Aorta (tissue), 5 donors: ENCODE measurements at regions not wholly inside any gene's neighbourhood (a gene's known extent, or its start where the extent isn't known, plus 50 kb on each side); places are given as distances from the start of the nearest gene placed in this dataset.

Experiments
- ATAC-seq: fragments of 200-7000 bp; cut with Tn5 transposase; one replicate; pipeline ENCODE4 v1.9.1; 2022; ENCODE audit warnings: moderate library complexity; ENCODE audit not compliant: low FRiP score
- DNase-seq, 2 donors: peaks; one replicate each; pipeline ENCODE4 v3.0.0-alpha.2; 2020
- H3K27ac ChIP-seq, 2 donors: one replicate each; pipeline ENCODE4 v1.5.1; 2013; ENCODE audit warnings: low read length in 2 of 2, mild to moderate bottlenecking in 2 of 2, moderate library complexity in 2 of 2, control low read depth in 1 of 2, inconsistent platforms in 1 of 2, low read depth in 1 of 2
- H3K27me3 ChIP-seq, 2 donors: one replicate each; pipeline ENCODE4 v1.6.1; 2013; ENCODE audit warnings: control low read depth in 1 of 2, low read length in 1 of 2, mild to moderate bottlenecking in 1 of 2, moderate library complexity in 1 of 2; ENCODE audit not compliant: insufficient read depth in 2 of 2, control insufficient read depth in 1 of 2
- H3K36me3 ChIP-seq, 2 donors: one replicate each; pipeline ENCODE4 v1.6.1; 2013; ENCODE audit warnings: control low read depth in 1 of 2, low read length in 1 of 2, mild to moderate bottlenecking in 1 of 2; ENCODE audit not compliant: insufficient read depth in 2 of 2, control insufficient read depth in 1 of 2
- H3K4me1 ChIP-seq, 2 donors: one replicate each; pipeline ENCODE4 v1.6.1; 2013; ENCODE audit warnings: low read length in 2 of 2, control low read depth in 1 of 2, mild to moderate bottlenecking in 1 of 2, moderate library complexity in 1 of 2; ENCODE audit not compliant: insufficient read depth in 2 of 2, control insufficient read depth in 1 of 2
- H3K4me3 ChIP-seq, 2 donors: one replicate each; pipeline ENCODE4 v1.5.1; 2013; ENCODE audit warnings: low read length in 2 of 2, control low read depth in 1 of 2, mild to moderate bottlenecking in 1 of 2
- H3K9me3 ChIP-seq: one replicate; pipeline ENCODE4 v1.6.1; 2013; ENCODE audit warnings: mild to moderate bottlenecking, low read length; ENCODE audit not compliant: control insufficient read depth
- WGBS, 2 donors: extraction: QIAGEN DNeasy Blood & Tissue Kit; methylation state at CpG; one replicate each; pipeline ENCODE4 v1.1.7; 2013; 5-methylcytosine and 5-hydroxymethylcytosine counted together
- intact Hi-C, 2 donors: fragments of 100-400 bp; cut with DNase I; formaldehyde crosslinking; loops; one replicate each; pipeline versions ENCODE4 v1.14.2 to v1.15.0; 2022
- donor health status: healthy with polysubstance abuse.
- donor health status: Bipolar disorder and iron deficiency.
- donor health status: DM: no; HTN: no; CAD: no.
- donor health status: DM: no; HTN: no; CAD: no.
- donor health status: DM: yes; HTN: yes; CAD: no.

DNA sequence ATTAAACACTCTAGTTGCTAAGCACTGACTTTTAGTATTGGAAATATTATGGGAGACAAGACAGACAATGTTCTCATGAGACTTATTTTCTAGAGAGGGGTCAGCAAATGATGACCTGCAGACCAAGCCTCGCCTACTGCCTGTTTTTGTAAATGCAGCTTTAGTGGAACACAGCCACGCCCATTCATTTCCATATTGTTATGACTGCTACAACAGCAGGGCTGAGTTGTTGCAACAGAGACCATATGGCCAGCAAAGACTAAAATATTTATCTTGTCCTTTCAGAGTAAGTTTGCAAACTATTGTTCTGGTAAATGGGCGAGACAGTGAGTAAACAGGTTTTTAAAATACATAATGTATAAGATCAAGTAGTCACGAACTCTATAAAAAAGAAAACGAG, 570.2 kb downstream of the NTRK3 start:
- ATAC-seq, result no peak
- no peak overlapping the region for H3K27ac ChIP-seq
- WGBS, 2 donors, result 81 to 82% methylated on average over 5 of the region's 5 CpGs

DNA sequence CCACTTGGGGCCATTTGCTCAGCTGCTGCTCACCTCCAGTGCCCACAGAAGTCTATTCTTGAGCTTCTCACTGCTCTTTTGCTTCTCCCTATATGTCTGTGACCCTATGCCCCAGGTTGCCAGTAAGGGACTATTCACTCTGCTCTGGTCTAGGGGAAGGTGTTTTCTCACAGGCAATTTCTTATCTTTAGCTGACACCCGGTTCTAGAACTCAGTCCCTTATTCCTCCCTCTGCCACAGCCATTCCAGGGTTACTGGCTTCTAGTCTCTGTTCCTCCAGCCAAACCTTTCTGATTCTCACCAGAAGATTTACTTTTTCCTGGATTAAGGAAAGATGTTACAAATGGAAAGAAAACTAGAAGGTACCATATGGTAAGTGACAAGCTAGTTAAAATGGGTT, 574.0 kb downstream of the NTRK3 start:
- Histone ChIP-seq H3K9me3 (no peaks in the 10 kb centered on the region), H3K27ac (no peak overlapping the region), H3K36me3 (no peaks in the 10 kb centered on the region), H3K4me1 (peaks cover 0 to 7% of the 10 kb centered on the region in 2 donors), H3K27me3 (no peaks in the 10 kb centered on the region), H3K4me3 (no peak overlapping the region)
- ATAC-seq, result no peak
- 88 to 96% methylated on average over 1 of the region's 1 CpG for WGBS, 2 donors
- DNase-seq, result no peak
- intact Hi-C loops, result no loop called here

More for the DNA sequence above, 570.2 kb downstream of the NTRK3 start:
- DNase-seq, result no peak
- Histone ChIP-seq H3K36me3 (no peaks in the 10 kb centered on the region), H3K27me3 (no peaks in the 10 kb centered on the region), H3K4me1 (peaks cover 0 to 7% of the 10 kb centered on the region in 2 donors), H3K9me3 (no peaks in the 10 kb centered on the region), H3K4me3 (no peak overlapping the region)
- intact Hi-C loops, result no loop called here

DNA sequence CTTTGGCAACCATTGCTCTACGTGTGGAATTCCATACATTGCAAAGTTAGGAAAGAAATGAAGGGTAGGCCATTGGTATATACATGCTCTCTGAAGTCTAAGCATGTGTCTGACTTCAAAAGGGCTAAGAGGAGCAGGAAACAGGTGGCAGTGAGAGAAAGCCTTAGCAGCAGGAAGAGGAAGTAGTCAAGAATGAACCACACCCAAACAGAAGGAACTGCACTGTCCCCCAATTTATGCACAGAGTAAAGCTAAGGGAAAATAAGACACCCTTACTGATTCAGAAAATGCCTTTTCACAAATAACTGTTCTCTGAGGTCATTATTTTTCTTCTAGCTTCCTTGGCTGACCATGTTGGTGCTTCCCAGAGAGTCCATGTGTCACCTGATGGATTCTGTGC, 575.4 kb downstream of the NTRK3 start:
- no peak for ATAC-seq
- Histone ChIP-seq H3K9me3 (peaks cover 2% of the 10 kb centered on the region), H3K27me3 (no peaks in the 10 kb centered on the region), H3K4me3 (no peak overlapping the region), H3K36me3 (no peaks in the 10 kb centered on the region), H3K27ac (no peak overlapping the region), H3K4me1 (no peaks in the 10 kb centered on the region)
- 95 to 100% methylated on average over 1 of the region's 1 CpG for WGBS, 2 donors
- DNase-seq, result no peak
- intact Hi-C loops, result no loop called here

DNA sequence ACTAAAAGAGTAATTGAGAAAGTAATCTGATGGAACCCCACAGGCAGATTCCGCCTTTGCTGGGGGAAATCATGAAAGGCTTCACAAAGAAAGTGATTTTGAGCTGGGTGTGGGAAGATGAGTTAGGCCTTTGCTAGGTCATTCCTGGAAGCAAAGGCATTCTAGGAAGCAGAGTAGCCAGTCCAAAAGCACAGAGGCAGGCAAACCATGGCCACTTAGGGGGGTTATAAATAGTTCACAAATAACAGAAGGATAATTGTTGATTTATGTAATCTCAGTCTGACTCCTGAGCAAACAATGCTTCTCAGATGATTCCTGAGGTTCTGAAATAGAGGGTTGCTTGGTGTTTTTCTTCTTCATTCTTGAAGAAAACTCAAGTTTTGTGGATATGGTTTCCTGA, 576.3 kb downstream of the NTRK3 start:
- 98 to 100% methylated on average over 1 of the region's 1 CpG for WGBS, 2 donors
- ATAC-seq, result no peak
- H3K27me3 ChIP-seq, result no peaks in the 10 kb centered on the region
- H3K4me1 ChIP-seq, result no peaks in the 10 kb centered on the region
- intact Hi-C loops, result no loop called here
- no peaks in the 10 kb centered on the region for H3K36me3 ChIP-seq
- no peak overlapping the region for H3K4me3 ChIP-seq
- H3K9me3 ChIP-seq, result peaks cover 2% of the 10 kb centered on the region
- H3K27ac ChIP-seq, result no peak overlapping the region
- no peak for DNase-seq

DNA sequence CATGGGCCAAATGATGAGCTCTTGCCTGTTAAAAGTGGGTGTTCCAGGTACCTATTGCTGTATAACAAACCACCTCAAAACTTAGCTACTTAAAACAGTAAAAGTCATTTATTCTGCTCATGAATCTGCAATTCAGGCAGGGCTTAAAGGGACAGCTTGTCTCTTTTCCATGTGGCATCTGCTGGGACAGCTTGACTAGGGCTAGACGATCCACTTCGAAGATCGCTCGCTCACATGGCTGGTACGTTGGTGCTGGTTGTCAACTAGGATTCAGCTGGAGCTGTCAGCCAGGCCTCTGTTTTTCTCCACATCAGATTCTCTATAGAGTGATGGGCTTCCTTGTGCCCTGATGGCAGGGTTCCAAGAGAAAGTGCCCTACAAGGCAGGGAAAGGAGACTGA, 581.3 kb downstream of the NTRK3 start:
- Histone ChIP-seq H3K27ac (no peak overlapping the region), H3K4me3 (no peak overlapping the region), H3K36me3 (no peaks in the 10 kb centered on the region), H3K9me3 (peaks cover 2% of the 10 kb centered on the region), H3K4me1 (no peaks in the 10 kb centered on the region), H3K27me3 (no peaks in the 10 kb centered on the region)
- ATAC-seq (no peak), DNase-seq (no peak)
- 83 to 87% methylated on average over 5 of the region's 5 CpGs for WGBS, 2 donors
- intact Hi-C loops, result loop anchor here in 1 of 2 donors (10.0 kb wide), 1 partner anchor 570 kb away; no protein-coding TSS in a partner anchor

DNA sequence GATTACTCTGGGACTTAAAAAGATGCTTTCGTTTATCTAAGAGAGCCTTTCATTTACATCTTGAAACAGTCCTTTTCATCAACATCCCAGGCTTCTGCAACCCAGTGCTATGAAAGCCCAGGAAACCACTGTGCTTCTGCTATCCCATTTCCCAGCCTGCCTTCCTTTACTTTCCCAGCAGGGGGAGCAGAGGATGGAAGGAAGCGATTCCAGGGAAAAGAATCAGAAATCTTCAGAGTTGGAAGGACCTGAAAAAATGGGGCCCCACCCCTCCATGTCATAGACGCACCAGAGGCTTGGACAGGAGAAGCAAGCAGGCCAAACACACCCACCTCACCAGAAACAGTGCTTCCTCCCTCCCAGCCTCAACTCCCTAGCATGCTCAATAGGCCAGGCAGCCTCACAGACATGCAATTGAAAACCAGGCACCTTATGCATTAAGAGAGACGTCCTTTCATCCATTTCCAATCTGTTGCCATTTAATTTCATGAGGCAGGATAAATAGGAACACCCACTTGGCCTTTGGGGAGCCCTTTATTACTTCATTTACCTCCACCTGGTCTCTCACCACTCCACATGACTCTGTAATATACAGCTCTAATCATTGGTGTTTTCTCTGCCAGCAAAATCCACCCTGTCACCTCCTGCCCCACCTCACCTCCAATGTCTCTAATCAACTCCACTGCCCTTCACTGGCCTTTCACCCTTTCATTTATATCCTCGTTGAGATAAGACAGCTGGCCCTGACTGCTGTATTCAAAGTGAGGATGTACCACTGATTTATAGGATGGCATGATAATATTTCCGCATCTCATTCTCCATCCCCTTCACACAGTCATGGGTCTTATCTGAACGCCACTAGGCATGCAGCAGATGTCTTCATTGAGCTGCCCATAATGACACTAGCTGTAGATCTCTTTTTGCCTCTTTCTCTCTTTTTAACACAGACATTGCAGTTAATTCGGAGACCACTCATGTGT, 583.9 kb downstream of the NTRK3 start:
- Histone ChIP-seq H3K4me3 (no peak overlapping the region), H3K27ac (no peak overlapping the region), H3K9me3 (peaks cover 2% of the 10 kb centered on the region), H3K27me3 (no peaks in the 10 kb centered on the region), H3K4me1 (no peaks in the 10 kb centered on the region), H3K36me3 (no peaks in the 10 kb centered on the region)
- ATAC-seq (peak; percentile 62), DNase-seq (peak in 1 of 2 donors; percentile 50)
- WGBS, 2 donors, result 74 to 77% methylated on average over 8 of the region's 8 CpGs
- intact Hi-C loops, result loop anchor here (5.0 to 10.0 kb wide), 3 partner anchors 572 to 600 kb away; partner anchors contain the start of gene NTRK3 (in 1 of the 2)

DNA sequence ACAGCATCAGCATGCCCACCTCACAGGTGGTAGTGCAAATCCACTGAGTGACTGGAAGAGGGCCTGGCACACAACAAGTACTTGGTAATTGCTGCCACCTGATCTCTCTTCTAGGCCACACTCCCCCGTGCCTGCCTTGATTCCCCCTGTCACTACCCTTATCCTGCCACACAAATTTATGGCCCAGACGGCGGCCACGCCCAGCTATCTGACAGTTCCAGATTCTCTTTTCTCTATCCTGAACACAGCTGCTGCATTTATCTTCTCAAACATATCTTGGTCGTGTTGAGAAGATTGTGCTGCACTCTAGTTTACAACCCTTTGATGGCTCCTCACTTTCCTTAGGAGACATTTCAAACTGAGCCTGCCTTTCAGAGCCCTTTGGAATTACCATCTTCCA, 585.2 kb downstream of the NTRK3 start:
- ATAC-seq (no peak), DNase-seq (no peak)
- no peak overlapping the region for H3K27ac ChIP-seq
- no peaks in the 10 kb centered on the region for H3K4me1 ChIP-seq
- WGBS, 2 donors, result 71 to 79% methylated on average over 5 of the region's 5 CpGs
- H3K27me3 ChIP-seq, result no peaks in the 10 kb centered on the region
- H3K4me3 ChIP-seq, result no peak overlapping the region
- no peaks in the 10 kb centered on the region for H3K36me3 ChIP-seq
- H3K9me3 ChIP-seq, result no peaks in the 10 kb centered on the region
- intact Hi-C loops, result loop anchor here (5.0 to 10.0 kb wide), 3 partner anchors 574 to 601 kb away; partner anchors contain the start of gene NTRK3 (in 1 of the 2)

DNA sequence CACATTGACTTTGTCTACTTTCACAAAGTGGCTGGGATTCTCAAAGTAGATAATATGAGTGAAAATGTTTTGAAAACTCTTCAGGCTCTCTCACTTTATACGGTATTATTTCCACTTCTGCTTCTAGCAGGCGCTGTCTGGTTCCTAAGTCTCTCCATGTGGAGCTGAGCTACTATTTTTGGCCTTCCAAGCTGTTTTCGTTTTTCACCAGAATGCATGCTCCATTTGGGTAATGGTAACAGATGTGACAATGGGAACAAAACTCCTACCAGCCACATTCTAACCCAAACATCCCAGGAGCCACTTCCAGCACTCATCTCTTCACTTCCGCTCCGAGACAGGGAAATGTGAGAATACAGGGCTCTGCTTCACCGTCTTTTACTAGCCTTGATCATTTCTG, 586.7 kb downstream of the NTRK3 start:
- H3K4me1 ChIP-seq, result no peaks in the 10 kb centered on the region
- no peak overlapping the region for H3K4me3 ChIP-seq
- peak overlapping the region; percentile 15 to 48 for H3K27ac ChIP-seq
- WGBS, 2 donors, result 17 to 22% methylated on average over 6 of the region's 6 CpGs
- H3K27me3 ChIP-seq, result no peaks in the 10 kb centered on the region
- no peaks in the 10 kb centered on the region for H3K9me3 ChIP-seq
- no peaks in the 10 kb centered on the region for H3K36me3 ChIP-seq
- no peak for ATAC-seq
- intact Hi-C loops, result loop anchor here (5.0 to 10.0 kb wide), 3 partner anchors 575 to 602 kb away; partner anchors contain the start of gene NTRK3 (in 1 of the 2)
- DNase-seq, result no peak
